Nephron (organoid): ENCODE measurements at regions not wholly inside any gene's neighbourhood (a gene's known extent, or its start where the extent isn't known, plus 50 kb on each side); places are given as distances from the start of the nearest gene placed in this dataset.

Experiments used
- H3K27ac Mint-ChIP-seq, 3 experiments: 2 replicates each; pipeline ENCODE4 v1.8.0; 2020; ENCODE audit warnings: mixed read lengths in 3 of 3, mild to moderate bottlenecking in 2 of 3, moderate library complexity in 1 of 3
- H3K27me3 Mint-ChIP-seq: 2 replicates; pipeline ENCODE4 v1.8.0; 2021; ENCODE audit warnings: low read depth, mild to moderate bottlenecking, moderate library complexity, mixed read lengths
- H3K36me3 Mint-ChIP-seq: 2 replicates; pipeline ENCODE4 v1.8.0; 2020; ENCODE audit warnings: low read depth, mixed read lengths
- H3K4me1 Mint-ChIP-seq: 2 replicates; pipeline ENCODE4 v1.8.0; 2020; ENCODE audit warnings: mixed read lengths
- H3K4me3 Mint-ChIP-seq, 3 experiments: 2 replicates each; pipeline ENCODE4 v1.8.0; 2020; ENCODE audit warnings: mild to moderate bottlenecking in 3 of 3, mixed read lengths in 3 of 3, moderate library complexity in 2 of 3
- H3K9me3 Mint-ChIP-seq: 2 replicates; pipeline ENCODE4 v1.8.0; 2020; ENCODE audit warnings: mixed read lengths
- CTCF ChIP-seq, 3 experiments: fragments of 200-600 bp; sonication (generic); IDR thresholded peaks; one replicate each; pipeline ENCODE4 v1.5.0; 2021; ENCODE audit warnings: antibody characterized with exemption in 3 of 3; ENCODE audit not compliant: unreplicated experiment in 3 of 3

- Mint-ChIP-seq H3K27ac (no peak overlapping the region), H3K4me3 (no peak overlapping the region), H3K27me3 (peaks cover 6% of the 10 kb centered on the region), H3K9me3 (no peaks in the 10 kb centered on the region), H3K4me1 (peaks cover 16% of the 10 kb centered on the region), H3K36me3 (no peaks in the 10 kb centered on the region)
- TF ChIP-seq CTCF (IDR thresholded peaks at IDR 0.05; ENCODE audit: unreplicated experiment in 3 of 3) = no peak
Measured at GRCh38 chr2:84033347-84033974, 425.6 kb downstream of the SUCLG1 start.

- Mint-ChIP-seq H3K4me1 (peaks cover 16% of the 10 kb centered on the region), H3K4me3 (no peak overlapping the region), H3K27ac (no peak overlapping the region), H3K27me3 (peaks cover 6% of the 10 kb centered on the region), H3K36me3 (no peaks in the 10 kb centered on the region), H3K9me3 (no peaks in the 10 kb centered on the region)
- TF ChIP-seq CTCF (IDR thresholded peaks at IDR 0.05; ENCODE audit: unreplicated experiment in 3 of 3) = no peak
Measured at GRCh38 chr2:84031312-84032050, 427.6 kb downstream of the SUCLG1 start.

- H3K4me1 Mint-ChIP-seq = peaks cover 16% of the 10 kb centered on the region
- H3K27ac Mint-ChIP-seq = peak overlapping the region in 1 of 3 experiments; percentile 32
- no peaks in the 10 kb centered on the region for H3K27me3 Mint-ChIP-seq
- H3K9me3 Mint-ChIP-seq = no peaks in the 10 kb centered on the region
- no peak overlapping the region for H3K4me3 Mint-ChIP-seq
- no peak for TF ChIP-seq CTCF (IDR thresholded peaks at IDR 0.05; ENCODE audit: unreplicated experiment in 3 of 3)
- no peaks in the 10 kb centered on the region for H3K36me3 Mint-ChIP-seq
Measured at GRCh38 chr2:84029903-84030575, 429.0 kb downstream of the SUCLG1 start.

- Mint-ChIP-seq H3K4me1 (peaks cover 16% of the 10 kb centered on the region), H3K9me3 (no peaks in the 10 kb centered on the region), H3K36me3 (no peaks in the 10 kb centered on the region), H3K27ac (no peak overlapping the region), H3K4me3 (no peak overlapping the region), H3K27me3 (no peaks in the 10 kb centered on the region)
- TF ChIP-seq CTCF (IDR thresholded peaks at IDR 0.05; ENCODE audit: unreplicated experiment in 3 of 3) = no peak
Measured at GRCh38 chr2:84026818-84027217, 432.3 kb downstream of the SUCLG1 start.

GRCh38 chr2:84022810-84023431 is 436.2 kb downstream of the SUCLG1 start:
- Mint-ChIP-seq H3K27me3 (no peaks in the 10 kb centered on the region), H3K4me3 (no peak overlapping the region), H3K4me1 (no peaks in the 10 kb centered on the region), H3K27ac (no peak overlapping the region), H3K36me3 (no peaks in the 10 kb centered on the region), H3K9me3 (no peaks in the 10 kb centered on the region)
- TF ChIP-seq CTCF (IDR thresholded peaks at IDR 0.05; ENCODE audit: unreplicated experiment in 3 of 3) = peak; percentile 69 to 85 (median 72)
